Esophagus squamous epithelium (tissue), 5 donors: ENCODE measurements at regions not wholly inside any gene's neighbourhood (a gene's known extent, or its start where the extent isn't known, plus 50 kb on each side); places are given as distances from the start of the nearest gene placed in this dataset.

Experiments used
- DNase-seq: peaks from one replicate; lab custom pipeline; 2025; lab: John Stamatoyannopoulos, UW
- H3K27ac ChIP-seq, 4 donors: fragments of 200-600 bp; sonication (generic); one replicate each; pipeline ENCODE4 v1.5.1; 2016 to 2019; ENCODE audit warnings: mild to moderate bottlenecking in 1 of 4
- H3K27me3 ChIP-seq, 4 donors: fragments of 200-600 bp; sonication (generic); 1 replicate in 3 of 4; 2 replicates in 1 of 4; pipeline versions ENCODE4 v1.5.1 to v1.6.0; 2017 to 2021; ENCODE audit warnings: antibody characterized with exemption in 1 of 4
- H3K36me3 ChIP-seq, 3 donors: fragments of 200-600 bp; sonication (generic); one replicate each; pipeline ENCODE4 v1.5.1; 2016 to 2019
- H3K4me1 ChIP-seq, 3 donors: fragments of 200-600 bp; sonication (generic); one replicate each; pipeline ENCODE4 v1.5.1; 2017 to 2019
- H3K4me3 ChIP-seq, 4 donors: fragments of 200-600 bp; sonication (generic); 1 replicate in 3 of 4; 2 replicates in 1 of 4; pipeline ENCODE4 v1.5.1; 2016 to 2019; ENCODE audit warnings: mild to moderate bottlenecking in 2 of 4, moderate library complexity in 1 of 4
- H3K9me3 ChIP-seq, 3 donors: fragments of 200-600 bp; sonication (generic); one replicate each; pipeline ENCODE4 v1.5.1; 2016 to 2019
- CTCF ChIP-seq, 6 experiments: fragments of 450-650 bp in 4 of 6; fragments of 200-600 bp in 2 of 6; sonication (generic) in 2 of 6; IDR thresholded peaks; one replicate each; pipeline ENCODE4 v1.5.1; 2016 to 2019; ENCODE audit warnings: antibody characterized with exemption in 6 of 6, mild to moderate bottlenecking in 4 of 6, moderate library complexity in 4 of 6
- POLR2A ChIP-seq, 4 donors: fragments of 450-650 bp; IDR thresholded peaks; one replicate each; pipeline ENCODE4 v1.6.1; 2017; ENCODE audit warnings: antibody characterized with exemption in 4 of 4, mild to moderate bottlenecking in 4 of 4, moderate library complexity in 3 of 4
- whole genome bisulfite sequencing, 2 donors: methylation state at CpG; one replicate each; pipeline ENCODE4 v1.1.5; 2018; 5-methylcytosine and 5-hydroxymethylcytosine counted together
- intact Hi-C: fragments of 100-400 bp; cut with DNase I; formaldehyde crosslinking; loops from one replicate; pipeline ENCODE4 v1.15.0; 2022
- donor health status: DM: yes; HTN: yes; CAD: no.

- TF ChIP-seq POLR2A (IDR thresholded peaks at IDR 0.05) (no peak), CTCF (IDR thresholded peaks at IDR 0.05) (no peak)
- DNase-seq = no peak
- H3K9me3 ChIP-seq = no peaks in the 10 kb centered on the region
- no peaks in the 10 kb centered on the region for H3K27me3 ChIP-seq
- intact Hi-C loops = no loop called here
- H3K4me3 ChIP-seq = no peak overlapping the region
- H3K4me1 ChIP-seq = no peaks in the 10 kb centered on the region
- H3K27ac ChIP-seq = no peak overlapping the region
- H3K36me3 ChIP-seq = no peaks in the 10 kb centered on the region
Observed at GRCh38 chr18:61198486-61198885, 134.7 kb upstream of the CDH20 start.

- Histone ChIP-seq H3K27me3 (no peaks in the 10 kb centered on the region), H3K4me1 (no peaks in the 10 kb centered on the region), H3K36me3 (no peaks in the 10 kb centered on the region), H3K9me3 (no peaks in the 10 kb centered on the region), H3K27ac (no peak overlapping the region), H3K4me3 (no peak overlapping the region)
- no peak for DNase-seq
- no peak for TF ChIP-seq CTCF (IDR thresholded peaks at IDR 0.05)
- TF ChIP-seq POLR2A (IDR thresholded peaks at IDR 0.05) = no peak
- intact Hi-C loops = no loop called here
- 36 to 41% methylated on average over 3 of the region's 3 CpGs for WGBS, 2 donors
Observed at GRCh38 chr18:61199171-61199848, 133.9 kb upstream of the CDH20 start.

- no peaks in the 10 kb centered on the region for H3K9me3 ChIP-seq
- no peak overlapping the region for H3K4me3 ChIP-seq
- no peaks in the 10 kb centered on the region for H3K27me3 ChIP-seq
- no peak for DNase-seq
- H3K4me1 ChIP-seq = no peaks in the 10 kb centered on the region
- H3K27ac ChIP-seq = no peak overlapping the region
- H3K36me3 ChIP-seq = no peaks in the 10 kb centered on the region
- TF ChIP-seq CTCF (IDR thresholded peaks at IDR 0.05) = no peak
- TF ChIP-seq POLR2A (IDR thresholded peaks at IDR 0.05) = no peak
- WGBS, 2 donors = 49 to 60% methylated on average over 2 of the region's 2 CpGs
- intact Hi-C loops = no loop called here
Observed at GRCh38 chr18:61201511-61201910, 131.7 kb upstream of the CDH20 start.

GRCh38 chr18:61203151-61203550 lies 130.1 kb upstream of the CDH20 start:
- no peak for TF ChIP-seq CTCF (IDR thresholded peaks at IDR 0.05)
- TF ChIP-seq POLR2A (IDR thresholded peaks at IDR 0.05) = no peak
- 78 to 85% methylated on average over 1 of the region's 1 CpG for whole genome bisulfite sequencing, 2 donors
- no peak overlapping the region for H3K4me3 ChIP-seq
- no peak overlapping the region for H3K27ac ChIP-seq
- no peaks in the 10 kb centered on the region for H3K36me3 ChIP-seq
- H3K9me3 ChIP-seq = no peaks in the 10 kb centered on the region
- DNase-seq = no peak
- intact Hi-C loops = no loop called here
- no peaks in the 10 kb centered on the region for H3K4me1 ChIP-seq
- H3K27me3 ChIP-seq = no peaks in the 10 kb centered on the region

- H3K4me3 ChIP-seq = no peak overlapping the region
- no peaks in the 10 kb centered on the region for H3K4me1 ChIP-seq
- no peaks in the 10 kb centered on the region for H3K36me3 ChIP-seq
- DNase-seq = no peak
- no peak overlapping the region for H3K27ac ChIP-seq
- intact Hi-C loops = no loop called here
- no peaks in the 10 kb centered on the region for H3K9me3 ChIP-seq
- no peaks in the 10 kb centered on the region for H3K27me3 ChIP-seq
- 47 to 62% methylated on average over 5 of the region's 5 CpGs for WGBS, 2 donors
- TF ChIP-seq CTCF (IDR thresholded peaks at IDR 0.05) (no peak), POLR2A (IDR thresholded peaks at IDR 0.05) (no peak)
Observed at GRCh38 chr18:61209801-61210200, 123.4 kb upstream of the CDH20 start.
